ENCODE measurements at regions not wholly inside any gene's neighbourhood (a gene's known extent, or its start where the extent isn't known, plus 50 kb on each side); places are given as distances from the start of the nearest gene placed in this dataset.

- no peak for ATAC-seq
- intact Hi-C loops (cut with micrococcal nuclease) = no loop called here
- DNase-seq = no peak
Measured at GRCh38 chr12:84348582-84348981, 564.0 kb downstream of the SLC6A15 start.

GRCh38 chr12:84341467-84342193, 571.0 kb downstream of the SLC6A15 start:
- ATAC-seq = no peak
- DNase-seq = no peak
- intact Hi-C loops (cut with micrococcal nuclease) = no loop called here

- intact Hi-C loops (cut with micrococcal nuclease) = no loop called here
- DNase-seq (no peak), ATAC-seq (no peak)
Measured at GRCh38 chr12:84336231-84336630, 576.4 kb downstream of the SLC6A15 start.

- DNase-seq = no peak
- intact Hi-C loops (cut with micrococcal nuclease) = no loop called here
- no peak for ATAC-seq
Measured at GRCh38 chr12:84329938-84330337, 582.7 kb downstream of the SLC6A15 start.

- DNase-seq = no peak
- intact Hi-C loops (cut with micrococcal nuclease) = no loop called here
- ATAC-seq = no peak
Measured at GRCh38 chr12:84315926-84316325, 596.7 kb downstream of the SLC6A15 start.

- no peak for ATAC-seq
- no peak for DNase-seq
- intact Hi-C loops (cut with micrococcal nuclease) = no loop called here
Measured at GRCh38 chr12:84313323-84313675, 599.3 kb downstream of the SLC6A15 start.

- intact Hi-C loops (cut with micrococcal nuclease) = no loop called here
- ATAC-seq = no peak
- DNase-seq = no peak
Measured at GRCh38 chr12:84308211-84308610, 604.4 kb downstream of the SLC6A15 start.

- intact Hi-C loops (cut with micrococcal nuclease) = no loop called here
- no peak for DNase-seq
- no peak for ATAC-seq
Measured at GRCh38 chr12:84305144-84305543, 607.5 kb downstream of the SLC6A15 start.

GRCh38 chr12:84294246-84294645, 618.4 kb downstream of the SLC6A15 start:
- intact Hi-C loops (cut with micrococcal nuclease) = no loop called here
- DNase-seq (no peak), ATAC-seq (no peak)

GRCh38 chr12:84290168-84290567, 622.4 kb downstream of the SLC6A15 start:
- ATAC-seq = no peak
- intact Hi-C loops (cut with micrococcal nuclease) = no loop called here

GRCh38 chr12:84277986-84278385, 634.6 kb downstream of the SLC6A15 start:
- intact Hi-C loops (cut with micrococcal nuclease) = no loop called here
- ATAC-seq (no peak), DNase-seq (no peak)

More at GRCh38 chr12:84290168-84290567, 622.4 kb downstream of the SLC6A15 start:
- no peak for DNase-seq

GRCh38 chr12:84276215-84276614, 636.4 kb downstream of the SLC6A15 start:
- ATAC-seq = no peak
- intact Hi-C loops (cut with micrococcal nuclease) = no loop called here
- no peak for DNase-seq

- DNase-seq (no peak), ATAC-seq (no peak)
- intact Hi-C loops (cut with micrococcal nuclease) = no loop called here
Measured at GRCh38 chr12:84272324-84272723, 640.3 kb downstream of the SLC6A15 start.

GRCh38 chr12:84270470-84271140, 642.0 kb downstream of the SLC6A15 start:
- intact Hi-C loops (cut with micrococcal nuclease) = no loop called here
- ATAC-seq = no peak
- peak; percentile 23 for DNase-seq

GRCh38 chr12:84247931-84248330, 664.7 kb downstream of the SLC6A15 start:
- DNase-seq (no peak), ATAC-seq (no peak)
- intact Hi-C loops (cut with micrococcal nuclease) = no loop called here

GRCh38 chr12:84243686-84244085, 668.9 kb downstream of the SLC6A15 start:
- DNase-seq (no peak), ATAC-seq (no peak)
- intact Hi-C loops (cut with micrococcal nuclease) = no loop called here

- intact Hi-C loops (cut with micrococcal nuclease) = no loop called here
- no peak for DNase-seq
- ATAC-seq = no peak
Measured at GRCh38 chr12:84222841-84223240, 689.8 kb downstream of the SLC6A15 start.

- no peak for ATAC-seq
- no peak for DNase-seq
- intact Hi-C loops (cut with micrococcal nuclease) = no loop called here
Measured at GRCh38 chr12:84218406-84218805, 694.2 kb downstream of the SLC6A15 start.

- intact Hi-C loops (cut with micrococcal nuclease) = no loop called here
- ATAC-seq (no peak), DNase-seq (no peak)
Measured at GRCh38 chr12:84201976-84202375, 710.6 kb downstream of the SLC6A15 start.

GRCh38 chr12:84198294-84198946, 714.2 kb downstream of the SLC6A15 start:
- intact Hi-C loops (cut with micrococcal nuclease) = no loop called here
- ATAC-seq (no peak), DNase-seq (no peak)

- DNase-seq (no peak), ATAC-seq (no peak)
- intact Hi-C loops (cut with micrococcal nuclease) = no loop called here
Measured at GRCh38 chr12:84191779-84192178, 720.8 kb downstream of the SLC6A15 start.

Measured in left ventricle myocardium superior (tissue), 1 donor.